ENCODE measurements at regions not wholly inside any gene's neighbourhood (a gene's known extent, or its start where the extent isn't known, plus 50 kb on each side); places are given as distances from the start of the nearest gene placed in this dataset.
"Not testable (repeated sequence)": the region's sequence is repeated elsewhere in the genome, so short reads cannot be mapped to it uniquely, and the experiment has no call there.

- intact Hi-C loops (cut with micrococcal nuclease), result no loop called here
These were observed 647.6 kb upstream of the SPRY2 start for GRCh38 chr13:80988391-80989151.

- intact Hi-C loops (cut with micrococcal nuclease), result loop anchor here (1.0 kb wide), 1 partner anchor 38 kb away; no protein-coding TSS in a partner anchor
These were observed 638.2 kb upstream of the SPRY2 start for GRCh38 chr13:80979035-80979641.

- intact Hi-C loops (cut with micrococcal nuclease), result no loop called here
These were observed 636.2 kb upstream of the SPRY2 start for GRCh38 chr13:80977168-80977567.

GRCh38 chr13:80975903-80976302, 635.0 kb upstream of the SPRY2 start:
- intact Hi-C loops (cut with micrococcal nuclease), result no loop called here

- intact Hi-C loops (cut with micrococcal nuclease), result no loop called here
These were observed 632.8 kb upstream of the SPRY2 start for GRCh38 chr13:80973721-80974120.

- intact Hi-C loops (cut with micrococcal nuclease), result no loop called here
These were observed 632.0 kb upstream of the SPRY2 start for GRCh38 chr13:80972857-80973478.

GRCh38 chr13:80965097-80965496, 624.2 kb upstream of the SPRY2 start:
- intact Hi-C loops (cut with micrococcal nuclease), result no loop called here

- intact Hi-C loops (cut with micrococcal nuclease), result no loop called here
These were observed 621.9 kb upstream of the SPRY2 start for GRCh38 chr13:80962855-80963254.

- intact Hi-C loops (cut with micrococcal nuclease), result no loop called here
These were observed 621.2 kb upstream of the SPRY2 start for GRCh38 chr13:80962173-80962572.

GRCh38 chr13:80957019-80957655, 616.2 kb upstream of the SPRY2 start:
- intact Hi-C loops (cut with micrococcal nuclease), result no loop called here

GRCh38 chr13:80955501-80955900, 614.6 kb upstream of the SPRY2 start:
- intact Hi-C loops (cut with micrococcal nuclease), result no loop called here

GRCh38 chr13:80952158-80952557, 611.2 kb upstream of the SPRY2 start:
- intact Hi-C loops (cut with micrococcal nuclease), result no loop called here

GRCh38 chr13:80946008-80946802, 605.3 kb upstream of the SPRY2 start:
- intact Hi-C loops (cut with micrococcal nuclease), result no loop called here

GRCh38 chr13:80945328-80945727, 604.4 kb upstream of the SPRY2 start:
- intact Hi-C loops (cut with micrococcal nuclease), result no loop called here

GRCh38 chr13:80939581-80939980, 598.7 kb upstream of the SPRY2 start:
- intact Hi-C loops (cut with micrococcal nuclease), result no loop called here

- intact Hi-C loops (cut with micrococcal nuclease), result no loop called here
These were observed 590.8 kb upstream of the SPRY2 start for GRCh38 chr13:80931766-80932165.

- intact Hi-C loops (cut with micrococcal nuclease), result no loop called here
These were observed 590.2 kb upstream of the SPRY2 start for GRCh38 chr13:80931118-80931517.

GRCh38 chr13:80928241-80928640, 587.3 kb upstream of the SPRY2 start:
- intact Hi-C loops (cut with micrococcal nuclease), result no loop called here

GRCh38 chr13:80926024-80926423, 585.1 kb upstream of the SPRY2 start:
- intact Hi-C loops (cut with micrococcal nuclease), result not testable (repeated sequence)

- intact Hi-C loops (cut with micrococcal nuclease), result no loop called here
These were observed 583.7 kb upstream of the SPRY2 start for GRCh38 chr13:80924596-80924995.

- intact Hi-C loops (cut with micrococcal nuclease), result no loop called here
These were observed 583.0 kb upstream of the SPRY2 start for GRCh38 chr13:80923907-80924306.

All from T-helper 2 cell treated with Interferon-gamma antibody and Interleukin-4, amounts not matched to agents 100 ng/mL and 5 ng/mL, for 36 hours (primary cell).